ENCODE measurements at regions not wholly inside any gene's neighbourhood (a gene's known extent, or its start where the extent isn't known, plus 50 kb on each side); places are given as distances from the start of the nearest gene placed in this dataset.

- TF ChIP-seq CTCF (IDR thresholded peaks at IDR 0.05) (no peak), POLR2A (IDR thresholded peaks at IDR 0.05) (no peak)
Observed at GRCh38 chr9:105834404-105834803, 140.1 kb downstream of the TMEM38B start.
